GM18508 (cell line): ENCODE measurements at regions not wholly inside any gene's neighbourhood (a gene's known extent, or its start where the extent isn't known, plus 50 kb on each side); places are given as distances from the start of the nearest gene placed in this dataset.
"Not testable (repeated sequence)": the region's sequence is repeated elsewhere in the genome, so short reads cannot be mapped to it uniquely, and the experiment has no call there.

Source experiments
- ATAC-seq: cut with Tn5 transposase; IDR thresholded peaks from one replicate; pipeline ENCODE4 v1.9.1; 2021; ENCODE audit warnings: moderate number of reproducible peaks; ENCODE audit not compliant: insufficient read depth, unreplicated experiment

- ATAC-seq: no peak
Observed at GRCh38 chr1:113291777-113292602, 98.3 kb upstream of the MAGI3 start.

- ATAC-seq: no peak
Observed at GRCh38 chr1:113292603-113293255, 97.6 kb upstream of the MAGI3 start.

GRCh38 chr1:113293256-113293626 is 97.1 kb upstream of the MAGI3 start:
- ATAC-seq: no peak

- no peak for ATAC-seq
Observed at GRCh38 chr1:113297749-113298148, 92.6 kb upstream of the MAGI3 start.

GRCh38 chr1:113298941-113299340 is 91.4 kb upstream of the MAGI3 start:
- no peak for ATAC-seq

GRCh38 chr1:113302636-113303035 is 87.7 kb upstream of the MAGI3 start:
- no peak for ATAC-seq

GRCh38 chr1:113303267-113303666 is 87.0 kb upstream of the MAGI3 start:
- ATAC-seq: no peak

- not testable (repeated sequence) for ATAC-seq
Observed at GRCh38 chr1:113305029-113305428, 85.3 kb upstream of the MAGI3 start.

GRCh38 chr1:113307771-113308445 is 82.4 kb upstream of the MAGI3 start:
- no peak for ATAC-seq

GRCh38 chr1:113312651-113313050 is 77.7 kb upstream of the MAGI3 start:
- not testable (repeated sequence) for ATAC-seq

- no peak for ATAC-seq
Observed at GRCh38 chr1:113314600-113314999, 75.7 kb upstream of the MAGI3 start.

- ATAC-seq: no peak
Observed at GRCh38 chr1:113320272-113320671, 70.0 kb upstream of the MAGI3 start.

- ATAC-seq: no peak
Observed at GRCh38 chr1:113320972-113321680, 69.2 kb upstream of the MAGI3 start.

GRCh38 chr1:113321771-113322387 is 68.4 kb upstream of the MAGI3 start:
- ATAC-seq: no peak

GRCh38 chr1:113322439-113322838 is 67.9 kb upstream of the MAGI3 start:
- ATAC-seq: no peak

- ATAC-seq: no peak
Observed at GRCh38 chr1:113325022-113325421, 65.3 kb upstream of the MAGI3 start.

GRCh38 chr1:113326976-113327375 is 63.3 kb upstream of the MAGI3 start:
- ATAC-seq: no peak

- no peak for ATAC-seq
Observed at GRCh38 chr1:113333056-113333455, 57.3 kb upstream of the MAGI3 start.

GRCh38 chr1:113340038-113340437 is 50.3 kb upstream of the MAGI3 start:
- no peak for ATAC-seq
